Ureter (tissue), 1 donor: ENCODE measurements at regions not wholly inside any gene's neighbourhood (a gene's known extent, or its start where the extent isn't known, plus 50 kb on each side); places are given as distances from the start of the nearest gene placed in this dataset.
"Not testable (repeated sequence)": the region's sequence is repeated elsewhere in the genome, so short reads cannot be mapped to it uniquely, and the experiment has no call there.

Source experiments
- DNase-seq: peaks from one replicate; pipeline ENCODE4 v3.0.0-alpha.2; 2020; ENCODE audit warnings: low spot score
- donor health status: DM: yes; HTN: yes; CAD: no.

- no peak for DNase-seq
These were observed 134.8 kb downstream of the RTP5 start for GRCh38 chr2:242004223-242004901.

- DNase-seq: no peak
These were observed 135.3 kb downstream of the RTP5 start for GRCh38 chr2:242004902-242005230.

GRCh38 chr2:242006091-242006634 is 136.6 kb downstream of the RTP5 start:
- DNase-seq: not testable (repeated sequence)

- DNase-seq: not testable (repeated sequence)
These were observed 139.4 kb downstream of the RTP5 start for GRCh38 chr2:242008908-242009307.

- DNase-seq: not testable (repeated sequence)
These were observed 140.3 kb downstream of the RTP5 start for GRCh38 chr2:242009846-242010245.

- not testable (repeated sequence) for DNase-seq
These were observed 141.0 kb downstream of the RTP5 start for GRCh38 chr2:242010252-242011166.

- DNase-seq: no peak
These were observed 141.6 kb downstream of the RTP5 start for GRCh38 chr2:242011167-242011513.

GRCh38 chr2:242011516-242011915 is 142.0 kb downstream of the RTP5 start:
- DNase-seq: no peak

- no peak for DNase-seq
These were observed 142.6 kb downstream of the RTP5 start for GRCh38 chr2:242011991-242012764.

- DNase-seq: no peak
These were observed 143.6 kb downstream of the RTP5 start for GRCh38 chr2:242012956-242013764.

GRCh38 chr2:242013771-242014170 is 144.2 kb downstream of the RTP5 start:
- DNase-seq: no peak

GRCh38 chr2:242015108-242016065 is 145.9 kb downstream of the RTP5 start:
- DNase-seq: no peak

- DNase-seq: no peak
These were observed 147.6 kb downstream of the RTP5 start for GRCh38 chr2:242017086-242017485.

GRCh38 chr2:242018416-242018815 is 148.9 kb downstream of the RTP5 start:
- not testable (repeated sequence) for DNase-seq

GRCh38 chr2:242019344-242019743 is 149.8 kb downstream of the RTP5 start:
- DNase-seq: no peak

GRCh38 chr2:242020196-242021004 is 150.9 kb downstream of the RTP5 start:
- DNase-seq: no peak

GRCh38 chr2:242022550-242023290 is 153.2 kb downstream of the RTP5 start:
- DNase-seq: no peak

GRCh38 chr2:242024751-242025355 is 155.3 kb downstream of the RTP5 start:
- no peak for DNase-seq
